ENCODE measurements at regions not wholly inside any gene's neighbourhood (a gene's known extent, or its start where the extent isn't known, plus 50 kb on each side); places are given as distances from the start of the nearest gene placed in this dataset.

DNA sequence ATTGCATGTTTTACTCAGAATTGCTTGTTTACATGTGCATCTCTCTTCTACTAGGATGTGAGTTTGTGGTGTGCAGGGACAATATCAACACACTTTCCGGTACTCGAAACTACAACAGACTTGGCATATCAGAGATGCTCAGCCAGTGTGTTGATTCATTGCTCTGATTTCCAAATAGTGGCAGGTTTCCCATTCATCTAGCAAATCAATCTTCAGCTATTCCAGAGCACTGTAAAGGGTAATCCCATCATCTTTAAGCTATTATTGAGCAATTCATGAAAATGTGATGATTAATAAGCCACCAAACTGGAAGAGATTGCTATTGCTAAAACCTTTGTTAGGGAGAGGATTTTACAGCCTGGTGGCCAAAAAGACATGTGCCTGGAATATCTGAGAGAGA is 574.2 kb upstream of the CPEB2 start:
- TF ChIP-seq POLR2A (IDR thresholded peaks at IDR 0.05; ENCODE audit: low read depth) (no peak), POLR2AphosphoS5 (IDR thresholded peaks at IDR 0.05) (no peak)
- TF ChIP-seq, protein P1, sequence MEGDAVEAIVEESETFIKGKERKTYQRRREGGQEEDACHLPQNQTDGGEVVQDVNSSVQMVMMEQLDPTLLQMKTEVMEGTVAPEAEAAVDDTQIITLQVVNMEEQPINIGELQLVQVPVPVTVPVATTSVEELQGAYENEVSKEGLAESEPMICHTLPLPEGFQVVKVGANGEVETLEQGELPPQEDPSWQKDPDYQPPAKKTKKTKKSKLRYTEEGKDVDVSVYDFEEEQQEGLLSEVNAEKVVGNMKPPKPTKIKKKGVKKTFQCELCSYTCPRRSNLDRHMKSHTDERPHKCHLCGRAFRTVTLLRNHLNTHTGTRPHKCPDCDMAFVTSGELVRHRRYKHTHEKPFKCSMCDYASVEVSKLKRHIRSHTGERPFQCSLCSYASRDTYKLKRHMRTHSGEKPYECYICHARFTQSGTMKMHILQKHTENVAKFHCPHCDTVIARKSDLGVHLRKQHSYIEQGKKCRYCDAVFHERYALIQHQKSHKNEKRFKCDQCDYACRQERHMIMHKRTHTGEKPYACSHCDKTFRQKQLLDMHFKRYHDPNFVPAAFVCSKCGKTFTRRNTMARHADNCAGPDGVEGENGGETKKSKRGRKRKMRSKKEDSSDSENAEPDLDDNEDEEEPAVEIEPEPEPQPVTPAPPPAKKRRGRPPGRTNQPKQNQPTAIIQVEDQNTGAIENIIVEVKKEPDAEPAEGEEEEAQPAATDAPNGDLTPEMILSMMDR (IDR thresholded peaks at IDR 0.05) = no peak

All from esophagus muscularis mucosa (tissue), 3 donors.